KOPT-K1 (cell line): ENCODE measurements at regions not wholly inside any gene's neighbourhood (a gene's known extent, or its start where the extent isn't known, plus 50 kb on each side); places are given as distances from the start of the nearest gene placed in this dataset.
A peak's percentile ranks its signal among the peaks of the same experiment; 100 is the strongest.

Experiments used
- H3K27ac ChIP-seq: fragments of 200-600 bp; sonication (generic); 2 replicates; pipeline ENCODE4 v1.5.1; 2016; ENCODE audit warnings: antibody characterized with exemption, mild to moderate bottlenecking, low read depth, low read length; ENCODE audit not compliant: poor library complexity, severe bottlenecking
- H3K36me3 ChIP-seq: fragments of 200-600 bp; sonication (generic); 2 replicates; pipeline ENCODE4 v1.5.1; 2017; ENCODE audit warnings: antibody characterized with exemption, mild to moderate bottlenecking, low read length, moderate library complexity; ENCODE audit not compliant: insufficient read depth
- H3K9me3 ChIP-seq: fragments of 200-600 bp; sonication (generic); 2 replicates; pipeline ENCODE4 v1.5.1; 2017; ENCODE audit warnings: antibody characterized with exemption, low read length, mild to moderate bottlenecking; ENCODE audit not compliant: insufficient read depth, poor library complexity, severe bottlenecking

- Histone ChIP-seq H3K9me3 (no peaks in the 10 kb centered on the region), H3K36me3 (no peaks in the 10 kb centered on the region), H3K27ac (no peak overlapping the region)
Measured at GRCh38 chr3:16820485-16820884, 64.3 kb upstream of the PLCL2 start.

- Histone ChIP-seq H3K9me3 (no peaks in the 10 kb centered on the region), H3K27ac (no peak overlapping the region), H3K36me3 (no peaks in the 10 kb centered on the region)
Measured at GRCh38 chr3:16821053-16821452, 63.7 kb upstream of the PLCL2 start.

- Histone ChIP-seq H3K27ac (peak overlapping the region; percentile 48), H3K9me3 (no peaks in the 10 kb centered on the region), H3K36me3 (no peaks in the 10 kb centered on the region)
Measured at GRCh38 chr3:16824081-16824696, 60.6 kb upstream of the PLCL2 start.

- Histone ChIP-seq H3K36me3 (no peaks in the 10 kb centered on the region), H3K27ac (no peak overlapping the region), H3K9me3 (no peaks in the 10 kb centered on the region)
Measured at GRCh38 chr3:16825617-16826204, 59.0 kb upstream of the PLCL2 start.

GRCh38 chr3:16828815-16829214 is 55.9 kb upstream of the PLCL2 start:
- Histone ChIP-seq H3K36me3 (no peaks in the 10 kb centered on the region), H3K9me3 (no peaks in the 10 kb centered on the region), H3K27ac (no peak overlapping the region)

- Histone ChIP-seq H3K9me3 (no peaks in the 10 kb centered on the region), H3K36me3 (no peaks in the 10 kb centered on the region), H3K27ac (no peak overlapping the region)
Measured at GRCh38 chr3:16831846-16832245, 52.9 kb upstream of the PLCL2 start.

DNA sequence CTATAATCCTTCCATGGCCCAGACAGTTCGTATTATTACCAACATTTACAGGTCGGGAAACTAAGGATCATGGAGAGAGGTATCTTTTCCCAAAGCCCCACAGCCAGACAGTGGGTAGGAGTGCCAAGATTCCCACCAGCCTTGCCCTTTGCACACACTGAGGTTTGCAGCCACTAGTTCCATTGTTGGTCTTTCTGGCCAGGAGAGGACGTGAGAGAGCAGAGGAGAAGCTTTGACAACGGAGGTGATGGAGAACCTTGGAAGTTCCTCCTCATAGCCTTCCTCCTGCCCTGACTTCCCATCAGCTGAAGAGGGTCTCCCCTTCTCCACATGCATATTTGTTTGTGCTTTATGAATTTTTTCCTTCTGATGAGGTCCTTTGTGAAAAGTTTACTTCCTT is 50.5 kb upstream of the PLCL2 start:
- Histone ChIP-seq H3K27ac (no peak overlapping the region), H3K36me3 (no peaks in the 10 kb centered on the region), H3K9me3 (no peaks in the 10 kb centered on the region)

GRCh38 chr3:16834753-16835152 is 50.0 kb upstream of the PLCL2 start:
- no peaks in the 10 kb centered on the region for H3K9me3 ChIP-seq
- no peak overlapping the region for H3K27ac ChIP-seq
- H3K36me3 ChIP-seq, result no peaks in the 10 kb centered on the region
